Neural progenitor cell (in vitro differentiated cells): ENCODE measurements at regions not wholly inside any gene's neighbourhood (a gene's known extent, or its start where the extent isn't known, plus 50 kb on each side); places are given as distances from the start of the nearest gene placed in this dataset.

Source experiments
- DNase-seq: peaks from one replicate; pipeline ENCODE4 v3.0.0-alpha.2; 2016; ENCODE audit warnings: low spot score
- H2AFZ ChIP-seq: fragments of 200-600 bp; sonication (generic); replicated peaks from 2 replicates; pipeline ENCODE4 v1.6.1; 2016; ENCODE audit warnings: antibody characterized with exemption
- H3F3A ChIP-seq: fragments of 200-600 bp; sonication (generic); 2 replicates; pipeline ENCODE4 v1.6.1; 2016; ENCODE audit warnings: antibody characterized with exemption, low read depth
- H3K27ac ChIP-seq: fragments of 200-600 bp; sonication (generic); 2 replicates; pipeline ENCODE4 v1.5.1; 2016; ENCODE audit warnings: mild to moderate bottlenecking
- H3K27me3 ChIP-seq: fragments of 200-600 bp; sonication (generic); 2 replicates; pipeline ENCODE4 v1.6.1; 2016; ENCODE audit warnings: mild to moderate bottlenecking, moderate library complexity
- H3K36me3 ChIP-seq: fragments of 200-600 bp; sonication (generic); 2 replicates; pipeline ENCODE4 v1.5.1; 2016
- H3K4me1 ChIP-seq: fragments of 200-600 bp; sonication (generic); 2 replicates; pipeline ENCODE4 v1.6.1; 2016; ENCODE audit warnings: mixed run types
- H3K4me2 ChIP-seq: fragments of 200-600 bp; sonication (generic); 2 replicates; pipeline ENCODE4 v1.6.1; 2016
- H3K4me3 ChIP-seq: fragments of 200-600 bp; sonication (generic); 2 replicates; pipeline ENCODE4 v1.5.1; 2016
- H3K79me2 ChIP-seq: fragments of 200-600 bp; sonication (generic); 2 replicates; pipeline ENCODE4 v1.6.1; 2016; ENCODE audit warnings: low read depth
- H3K9ac ChIP-seq: fragments of 200-600 bp; sonication (generic); 2 replicates; pipeline ENCODE4 v1.6.1; 2016
- H3K9me3 ChIP-seq: fragments of 200-600 bp; sonication (generic); 2 replicates; pipeline ENCODE4 v1.5.1; 2016; ENCODE audit warnings: low read depth
- H4K20me1 ChIP-seq: fragments of 200-600 bp; sonication (generic); 2 replicates; pipeline ENCODE4 v1.6.1; 2016; ENCODE audit warnings: low read depth
- H3K27ac Mint-ChIP-seq: 3 replicates; pipeline ENCODE4 v1.8.0; 2021; ENCODE audit warnings: mixed read lengths
- H3K27me3 Mint-ChIP-seq: 2 replicates; pipeline ENCODE4 v1.8.0; 2022; ENCODE audit warnings: low read depth, mild to moderate bottlenecking, inconsistent platforms, moderate library complexity, mixed read lengths; ENCODE audit not compliant: insufficient read depth
- H3K36me3 Mint-ChIP-seq: 3 replicates; pipeline ENCODE4 v1.8.0; 2021; ENCODE audit warnings: mixed read lengths
- H3K4me1 Mint-ChIP-seq: 3 replicates; pipeline ENCODE4 v1.8.0; 2021; ENCODE audit warnings: mixed read lengths
- H3K4me3 Mint-ChIP-seq: 3 replicates; pipeline ENCODE4 v1.8.0; 2021; ENCODE audit warnings: mild to moderate bottlenecking, moderate library complexity, mixed read lengths
- H3K9me3 Mint-ChIP-seq: 3 replicates; pipeline ENCODE4 v1.8.0; 2020; ENCODE audit warnings: mixed read lengths
- EZH2 ChIP-seq: fragments of 200-600 bp; sonication (generic); IDR thresholded peaks from 2 replicates; pipeline ENCODE4 v1.6.1; 2017; ENCODE audit warnings: antibody characterized with exemption, mild to moderate bottlenecking, moderate library complexity
- EZH2phosphoT487 ChIP-seq: fragments of 200-600 bp; sonication (generic); IDR thresholded peaks from 2 replicates; pipeline ENCODE4 v1.6.1; 2017; ENCODE audit warnings: antibody characterized with exemption
- TF ChIP-seq, protein P1 (sequence below): fragments of 200-600 bp; sonication (generic); IDR thresholded peaks from 2 replicates; pipeline ENCODE4 v1.5.1; 2017; ENCODE audit warnings: antibody characterized with exemption, mild to moderate bottlenecking

GRCh38 chr18:9039441-9040071 lies 62.9 kb upstream of the NDUFV2 start:
- Mint-ChIP-seq H3K4me3 (no peak overlapping the region), H3K36me3 (no peaks in the 10 kb centered on the region), H3K4me1 (peaks cover 21% of the 10 kb centered on the region)

GRCh38 chr18:9042766-9043481 lies 59.6 kb upstream of the NDUFV2 start:
- Histone ChIP-seq H3K4me1 (peaks cover 12% of the 10 kb centered on the region), H3K9me3 (no peaks in the 10 kb centered on the region), H3F3A (no peaks in the 10 kb centered on the region), H3K79me2 (no peaks in the 10 kb centered on the region), H3K36me3 (no peaks in the 10 kb centered on the region), H3K4me2 (no peak overlapping the region), H3K27ac (no peak overlapping the region), H3K4me3 (no peak overlapping the region), H3K9ac (no peak overlapping the region), H4K20me1 (no peaks in the 10 kb centered on the region), H3K27me3 (no peaks in the 10 kb centered on the region), H2AFZ (no peak overlapping the region)
- Mint-ChIP-seq H3K36me3 (no peaks in the 10 kb centered on the region), H3K4me3 (no peak overlapping the region), H3K4me1 (peaks cover 19% of the 10 kb centered on the region), H3K9me3 (no peaks in the 10 kb centered on the region), H3K27ac (no peak overlapping the region), H3K27me3 (peaks cover 2% of the 10 kb centered on the region)
- DNase-seq, result no peak
- TF ChIP-seq, protein P1, sequence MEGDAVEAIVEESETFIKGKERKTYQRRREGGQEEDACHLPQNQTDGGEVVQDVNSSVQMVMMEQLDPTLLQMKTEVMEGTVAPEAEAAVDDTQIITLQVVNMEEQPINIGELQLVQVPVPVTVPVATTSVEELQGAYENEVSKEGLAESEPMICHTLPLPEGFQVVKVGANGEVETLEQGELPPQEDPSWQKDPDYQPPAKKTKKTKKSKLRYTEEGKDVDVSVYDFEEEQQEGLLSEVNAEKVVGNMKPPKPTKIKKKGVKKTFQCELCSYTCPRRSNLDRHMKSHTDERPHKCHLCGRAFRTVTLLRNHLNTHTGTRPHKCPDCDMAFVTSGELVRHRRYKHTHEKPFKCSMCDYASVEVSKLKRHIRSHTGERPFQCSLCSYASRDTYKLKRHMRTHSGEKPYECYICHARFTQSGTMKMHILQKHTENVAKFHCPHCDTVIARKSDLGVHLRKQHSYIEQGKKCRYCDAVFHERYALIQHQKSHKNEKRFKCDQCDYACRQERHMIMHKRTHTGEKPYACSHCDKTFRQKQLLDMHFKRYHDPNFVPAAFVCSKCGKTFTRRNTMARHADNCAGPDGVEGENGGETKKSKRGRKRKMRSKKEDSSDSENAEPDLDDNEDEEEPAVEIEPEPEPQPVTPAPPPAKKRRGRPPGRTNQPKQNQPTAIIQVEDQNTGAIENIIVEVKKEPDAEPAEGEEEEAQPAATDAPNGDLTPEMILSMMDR, result no peak
- TF ChIP-seq EZH2 (no peak), EZH2phosphoT487 (no peak)

More at GRCh38 chr18:9039441-9040071, 62.9 kb upstream of the NDUFV2 start:
- no peak for DNase-seq
- TF ChIP-seq, protein P1, result no peak
- TF ChIP-seq EZH2, result no peak
- no peak for TF ChIP-seq EZH2phosphoT487
- no peak overlapping the region for H3K27ac ChIP-seq
- H2AFZ ChIP-seq, result no peak overlapping the region
- H3K4me1 ChIP-seq, result peaks cover 12% of the 10 kb centered on the region
- no peaks in the 10 kb centered on the region for H4K20me1 ChIP-seq
- Mint-ChIP-seq H3K27me3 (peaks cover 4% of the 10 kb centered on the region), H3K27ac (no peak overlapping the region), H3K9me3 (no peaks in the 10 kb centered on the region)
- no peaks in the 10 kb centered on the region for H3K9me3 ChIP-seq
- no peaks in the 10 kb centered on the region for H3K36me3 ChIP-seq
- no peaks in the 10 kb centered on the region for H3K79me2 ChIP-seq
- no peak overlapping the region for H3K9ac ChIP-seq
- no peaks in the 10 kb centered on the region for H3F3A ChIP-seq
- no peak overlapping the region for H3K4me3 ChIP-seq
- no peaks in the 10 kb centered on the region for H3K27me3 ChIP-seq
- H3K4me2 ChIP-seq, result no peak overlapping the region

GRCh38 chr18:9043581-9043980 lies 58.9 kb upstream of the NDUFV2 start:
- H3K9me3 ChIP-seq, result no peaks in the 10 kb centered on the region
- H3K27me3 ChIP-seq, result no peaks in the 10 kb centered on the region
- no peak overlapping the region for H3K9ac ChIP-seq
- no peaks in the 10 kb centered on the region for H3F3A ChIP-seq
- H3K4me1 ChIP-seq, result peaks cover 6% of the 10 kb centered on the region
- peaks cover 12% of the 10 kb centered on the region for H3K4me1 Mint-ChIP-seq
- no peaks in the 10 kb centered on the region for H3K36me3 Mint-ChIP-seq
- H4K20me1 ChIP-seq, result no peaks in the 10 kb centered on the region
- H3K79me2 ChIP-seq, result no peaks in the 10 kb centered on the region
- no peak for TF ChIP-seq EZH2
- TF ChIP-seq EZH2phosphoT487, result no peak
- TF ChIP-seq, protein P1, result no peak
- H3K4me3 ChIP-seq, result no peak overlapping the region
- H3K27ac Mint-ChIP-seq, result no peak overlapping the region
- DNase-seq, result no peak
- no peak overlapping the region for H3K4me2 ChIP-seq
- no peak overlapping the region for H3K4me3 Mint-ChIP-seq
- H3K36me3 ChIP-seq, result no peaks in the 10 kb centered on the region
- peaks cover 2% of the 10 kb centered on the region for H3K27me3 Mint-ChIP-seq
- no peak overlapping the region for H3K27ac ChIP-seq
- H3K9me3 Mint-ChIP-seq, result no peaks in the 10 kb centered on the region
- H2AFZ ChIP-seq, result no peak overlapping the region
